CD4-positive, alpha-beta memory T cell (primary cell): ENCODE measurements at regions not wholly inside any gene's neighbourhood (a gene's known extent, or its start where the extent isn't known, plus 50 kb on each side); places are given as distances from the start of the nearest gene placed in this dataset.

Source experiments
- CTCF ChIA-PET: fragments of 350-600 bp; sonication (Branson Sonifier 250); formaldehyde crosslinking; loops from one replicate; lab custom pipeline; 2021; ENCODE audit warnings: inconsistent platforms; ENCODE audit not compliant: partially characterized antibody; lab: Charles Lee
- POLR2A ChIA-PET: fragments of 350-600 bp; sonication (Branson Sonifier 250); formaldehyde crosslinking; loops from one replicate; lab custom pipeline; 2021; ENCODE audit not compliant: partially characterized antibody; lab: Charles Lee
- DNase-seq, 5 donors: peaks; one replicate each; pipeline versions ENCODE4 v3.0.0 to v3.0.0-alpha.2; 2020 to 2022; ENCODE audit warnings: mixed read lengths in 1 of 5
- H3K27ac ChIP-seq: one replicate; pipeline ENCODE4 v1.7.0; 2013; ENCODE audit warnings: low read depth, low read length
- H3K27me3 ChIP-seq: 2 replicates; pipeline ENCODE4 v1.7.0; 2013; ENCODE audit warnings: mild to moderate bottlenecking, low read length, moderate library complexity; ENCODE audit not compliant: insufficient read depth
- H3K36me3 ChIP-seq: 2 replicates; pipeline ENCODE4 v1.7.0; 2013; ENCODE audit warnings: mild to moderate bottlenecking, low read length, moderate library complexity; ENCODE audit not compliant: insufficient read depth
- H3K4me1 ChIP-seq: 2 replicates; pipeline ENCODE4 v1.7.0; 2013; ENCODE audit warnings: mild to moderate bottlenecking, low read length, moderate library complexity; ENCODE audit not compliant: insufficient read depth
- H3K4me3 ChIP-seq, 2 donors: one replicate each; pipeline ENCODE4 v1.7.0; 2013; ENCODE audit warnings: low read length in 2 of 2, mild to moderate bottlenecking in 1 of 2
- H3K9me3 ChIP-seq, 2 donors: one replicate each; pipeline ENCODE4 v1.7.0; 2013; ENCODE audit warnings: low read length in 2 of 2, control low read depth in 1 of 2; ENCODE audit not compliant: control insufficient read depth in 1 of 2
- H3K27ac Mint-ChIP-seq, 7 donors: one replicate each; pipeline ENCODE4 v1.8.0; 2020 to 2021; ENCODE audit warnings: mixed read lengths in 7 of 7, mild to moderate bottlenecking in 6 of 7, inconsistent platforms in 3 of 7, moderate library complexity in 3 of 7
- H3K27me3 Mint-ChIP-seq, 2 donors: one replicate each; pipeline ENCODE4 v1.8.0; 2020 to 2021; ENCODE audit warnings: mixed read lengths in 2 of 2
- H3K36me3 Mint-ChIP-seq, 2 donors: one replicate each; pipeline ENCODE4 v1.8.0; 2020 to 2021; ENCODE audit warnings: mixed read lengths in 2 of 2, inconsistent platforms in 1 of 2, mild to moderate bottlenecking in 1 of 2
- H3K4me1 Mint-ChIP-seq, 4 donors: one replicate each; pipeline ENCODE4 v1.8.0; 2020 to 2021; ENCODE audit warnings: mixed read lengths in 4 of 4, mild to moderate bottlenecking in 1 of 4
- H3K4me3 Mint-ChIP-seq, 8 donors: one replicate each; pipeline ENCODE4 v1.8.0; 2020 to 2021; ENCODE audit warnings: mixed read lengths in 8 of 8, mild to moderate bottlenecking in 7 of 8, moderate library complexity in 6 of 8, inconsistent platforms in 3 of 8
- H3K9me3 Mint-ChIP-seq, 8 donors: one replicate each; pipeline ENCODE4 v1.8.0; 2020 to 2021; ENCODE audit warnings: mixed read lengths in 8 of 8, mild to moderate bottlenecking in 5 of 8, inconsistent platforms in 3 of 8, moderate library complexity in 1 of 8
- intact Hi-C: fragments of 100-400 bp; cut with micrococcal nuclease; formaldehyde crosslinking; loops from one replicate; pipeline ENCODE4 v1.15.1; 2023

- CTCF ChIA-PET = no interaction called here
- Histone ChIP-seq H3K9me3 (no peaks in the 10 kb centered on the region), H3K27ac (no peak overlapping the region), H3K27me3 (no peaks in the 10 kb centered on the region), H3K36me3 (no peaks in the 10 kb centered on the region), H3K4me1 (no peaks in the 10 kb centered on the region), H3K4me3 (no peak overlapping the region)
- Mint-ChIP-seq H3K4me3 (no peak overlapping the region), H3K27ac (no peak overlapping the region), H3K27me3 (no peaks in the 10 kb centered on the region), H3K9me3 (peaks cover 4 to 12% (median 9%) of the 10 kb centered on the region in 8 donors), H3K4me1 (no peaks in the 10 kb centered on the region), H3K36me3 (no peaks in the 10 kb centered on the region)
- POLR2A ChIA-PET = no interaction called here
- DNase-seq = no peak
- intact Hi-C loops = no loop called here
Measured at GRCh38 chr7:80278737-80279136, 144.1 kb downstream of the GNAI1 start.

DNA sequence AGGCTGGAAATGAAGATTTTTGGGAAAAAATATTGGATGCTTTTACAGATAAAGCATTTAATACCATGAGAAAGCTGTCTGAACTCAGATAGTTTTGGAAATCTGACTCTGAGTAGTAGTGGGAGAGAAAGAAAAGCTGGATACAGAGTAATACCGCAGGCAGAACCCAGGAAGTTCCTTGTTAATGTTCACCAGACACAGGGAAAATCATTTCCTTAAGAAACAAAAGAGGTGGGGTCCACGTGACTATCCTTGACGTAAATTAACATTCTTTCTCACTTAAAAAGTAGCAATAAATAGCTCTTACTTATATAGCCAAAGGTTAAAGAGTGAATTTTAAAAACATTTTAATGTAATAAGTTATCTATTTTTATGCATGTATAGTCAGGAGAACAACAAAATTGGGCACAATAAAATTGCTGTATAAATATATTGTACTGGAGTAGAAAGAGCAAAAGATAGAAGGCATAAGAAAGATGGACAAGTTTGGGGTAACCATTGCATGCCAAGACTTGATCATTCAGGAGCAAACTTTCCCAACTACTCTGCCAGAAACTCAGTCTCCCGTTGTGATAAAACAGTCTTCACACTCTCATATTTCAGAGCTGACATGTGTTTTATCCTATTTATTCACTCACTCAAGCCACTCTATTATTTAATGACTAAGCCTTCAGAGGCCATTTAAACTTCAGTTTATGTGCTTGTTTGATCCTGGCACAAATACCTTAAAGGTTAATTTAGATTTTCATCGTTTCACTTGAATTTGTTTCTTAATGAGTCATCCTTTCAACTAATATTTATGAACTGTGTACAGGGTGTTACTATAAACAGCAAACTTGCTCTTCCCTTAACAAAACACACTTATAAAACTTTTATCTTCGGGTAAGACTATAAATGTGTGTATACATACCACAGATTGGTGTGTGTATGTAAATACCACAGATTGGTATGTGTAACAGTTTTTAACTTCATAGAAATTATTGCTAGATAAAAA lies 143.1 kb downstream of the GNAI1 start:
- Mint-ChIP-seq H3K36me3 (no peaks in the 10 kb centered on the region), H3K4me1 (no peaks in the 10 kb centered on the region), H3K4me3 (no peak overlapping the region), H3K27me3 (no peaks in the 10 kb centered on the region), H3K9me3 (peaks cover 0 to 15% (median 5%) of the 10 kb centered on the region in 8 donors), H3K27ac (no peak overlapping the region)
- no peak overlapping the region for H3K4me3 ChIP-seq
- H3K27me3 ChIP-seq = no peaks in the 10 kb centered on the region
- no peaks in the 10 kb centered on the region for H3K4me1 ChIP-seq
- H3K36me3 ChIP-seq = no peaks in the 10 kb centered on the region
- H3K9me3 ChIP-seq = no peaks in the 10 kb centered on the region
- ChIA-PET POLR2A (no interaction called here), CTCF (no interaction called here)
- intact Hi-C loops = no loop called here
- no peak overlapping the region for H3K27ac ChIP-seq
- no peak for DNase-seq
